Fibroblast of skin of right biceps (primary cell): ENCODE measurements at regions not wholly inside any gene's neighbourhood (a gene's known extent, or its start where the extent isn't known, plus 50 kb on each side); places are given as distances from the start of the nearest gene placed in this dataset.

Experiments used
- DNase-seq: peaks from one replicate; pipeline ENCODE4 v3.0.0-alpha.2; 2013

DNA sequence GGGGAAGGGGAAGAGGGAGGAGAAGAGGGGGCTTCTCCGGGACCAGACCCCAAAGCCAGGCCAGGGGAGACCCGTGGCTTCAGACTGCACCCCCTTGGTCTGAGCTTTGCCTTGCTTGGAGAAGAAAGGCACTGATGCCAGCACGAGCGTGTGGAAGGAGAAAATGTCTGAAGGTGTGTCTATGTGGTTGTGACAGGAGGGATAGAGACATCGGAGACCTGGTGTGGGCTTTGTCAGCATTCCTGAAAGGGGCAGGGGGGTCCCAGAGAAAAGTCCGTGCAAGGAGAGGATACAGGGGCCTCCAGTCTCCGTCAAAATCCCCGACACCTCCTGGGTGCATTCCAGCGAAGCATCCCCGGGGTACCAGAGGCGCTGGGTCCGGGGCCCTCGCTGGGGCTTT, 139.0 kb upstream of the LHX5 start:
- DNase-seq, result no peak

DNA sequence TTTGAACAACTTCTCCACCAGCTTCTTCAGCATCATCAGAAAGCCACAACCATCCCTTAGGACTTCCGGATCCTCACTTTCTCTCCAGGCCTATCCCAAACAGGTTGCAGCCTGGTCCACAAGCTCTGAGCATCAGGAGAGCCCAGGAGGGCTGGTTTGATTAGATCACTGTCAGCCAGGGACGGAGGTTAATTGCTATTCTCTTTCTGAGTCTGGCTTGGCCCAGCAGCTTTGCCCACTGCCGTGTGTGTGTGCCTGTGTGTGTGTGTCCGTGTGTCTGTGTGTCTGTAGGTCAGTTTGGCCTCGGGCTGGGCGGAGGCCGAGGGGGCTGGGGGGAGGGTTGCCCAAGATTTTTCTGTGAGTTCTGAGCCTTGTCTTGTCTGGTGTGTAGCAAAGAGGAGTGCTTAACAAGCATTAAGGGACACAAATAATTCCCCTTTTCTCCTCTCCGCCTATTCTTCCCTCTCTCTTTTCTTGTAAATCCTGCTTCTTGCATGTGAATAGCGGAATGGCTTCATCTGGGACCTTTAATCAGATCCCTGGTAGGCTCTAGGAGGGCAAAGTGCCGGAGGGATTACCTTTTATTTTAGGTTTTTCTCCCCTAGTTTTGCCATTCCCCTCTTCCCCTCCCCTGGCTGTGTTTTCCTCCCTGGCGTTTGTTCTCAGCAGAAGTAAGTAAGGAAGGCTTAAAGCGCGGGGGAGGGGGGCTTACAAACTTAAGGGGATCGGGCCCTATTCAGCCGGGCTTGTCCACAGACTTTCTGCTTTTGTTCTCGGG, 138.2 kb upstream of the LHX5 start:
- no peak for DNase-seq

DNA sequence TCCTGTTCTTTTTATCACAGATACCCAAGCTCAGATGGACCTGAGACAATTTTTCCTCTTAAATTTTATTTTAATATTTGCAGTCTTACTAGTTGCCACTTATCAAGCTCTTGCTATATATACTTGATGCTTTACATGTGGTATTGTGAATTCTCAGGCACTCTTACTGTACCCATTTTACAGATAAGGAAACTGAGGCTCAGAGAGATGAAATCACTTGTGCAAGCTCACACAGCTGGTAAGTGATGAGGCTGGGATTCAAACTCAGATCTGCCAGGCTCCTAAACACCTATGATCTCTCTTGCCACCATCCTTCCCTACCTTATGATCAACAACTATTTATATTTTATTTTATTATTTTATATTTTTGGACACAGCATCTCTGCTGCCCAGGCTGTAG, 133.0 kb upstream of the LHX5 start:
- DNase-seq, result no peak

DNA sequence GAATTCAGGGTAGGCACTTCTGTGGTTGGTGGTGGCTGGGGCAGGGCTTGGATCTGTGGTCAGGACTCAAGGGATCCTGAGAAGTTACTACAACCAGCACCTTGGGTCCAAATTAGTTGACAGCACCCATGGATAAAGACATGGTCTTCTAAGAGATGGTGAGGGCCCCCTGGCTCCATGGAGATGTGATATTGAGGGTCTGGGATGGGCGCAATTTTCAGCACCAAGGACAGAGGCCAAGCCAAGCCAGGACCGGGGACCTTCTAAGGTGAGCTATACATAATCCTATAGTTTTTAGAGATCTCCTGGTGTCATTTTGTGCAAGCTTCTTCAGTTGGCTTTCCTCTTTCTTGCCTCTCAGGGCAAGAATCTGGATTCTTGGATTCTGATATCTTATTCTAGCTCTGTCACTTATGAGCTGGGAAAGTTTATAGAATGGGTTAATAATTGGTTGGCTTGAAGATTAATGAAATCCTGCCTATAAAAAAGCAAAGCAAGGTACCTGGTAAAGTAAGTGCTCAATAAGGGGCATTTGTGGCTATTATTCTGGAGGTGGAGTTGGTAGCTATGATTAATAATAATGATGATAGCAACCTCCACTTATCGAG, 130.1 kb upstream of the LHX5 start:
- DNase-seq, result no peak

DNA sequence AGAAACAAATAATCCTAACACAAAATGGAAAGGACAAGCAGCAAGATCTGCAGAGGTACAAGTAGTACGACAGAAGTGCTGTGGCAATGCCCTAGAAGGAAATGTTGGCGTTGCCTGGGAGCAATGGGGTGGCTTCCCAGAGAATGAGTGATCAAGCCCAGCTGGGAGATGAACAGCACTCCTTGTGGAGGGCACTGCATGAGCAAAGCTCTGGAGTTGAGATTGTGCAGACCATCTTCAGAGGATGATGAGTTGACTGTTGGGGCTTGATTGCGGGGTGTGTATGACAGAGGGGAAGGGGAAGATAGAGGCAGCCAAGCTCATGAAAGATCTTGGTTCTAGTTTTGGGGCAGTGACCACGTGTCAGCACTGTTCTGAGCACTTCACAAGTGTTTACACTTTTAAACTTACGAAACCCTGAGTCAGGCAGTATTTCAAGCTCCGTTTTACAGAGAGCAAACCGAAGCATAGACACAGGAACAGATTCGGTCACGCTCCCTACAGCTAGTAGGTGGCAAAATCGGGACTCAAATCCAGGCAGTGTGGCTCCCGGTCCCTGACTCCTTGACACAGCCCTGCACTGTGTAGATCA, 127.2 kb upstream of the LHX5 start:
- DNase-seq, result no peak

DNA sequence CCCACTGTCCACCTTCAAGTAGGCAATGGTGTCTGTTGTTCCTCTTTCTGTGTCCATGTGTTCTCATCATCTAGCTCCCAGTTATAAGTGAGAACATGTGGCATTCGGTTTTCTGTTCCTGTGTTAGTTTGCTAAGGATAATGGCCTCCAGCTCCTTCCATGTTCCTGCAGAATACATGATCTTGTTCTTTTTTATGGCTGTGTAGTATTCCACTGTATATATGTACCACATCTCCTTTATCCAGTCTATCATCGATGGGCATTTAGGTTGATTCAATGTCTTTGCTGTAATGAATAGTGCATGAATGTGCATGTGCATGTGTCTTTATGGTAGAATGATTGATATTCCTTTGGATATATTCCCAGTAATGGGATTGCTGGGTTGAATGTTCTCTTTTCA, 123.3 kb upstream of the LHX5 start:
- DNase-seq, result no peak

DNA sequence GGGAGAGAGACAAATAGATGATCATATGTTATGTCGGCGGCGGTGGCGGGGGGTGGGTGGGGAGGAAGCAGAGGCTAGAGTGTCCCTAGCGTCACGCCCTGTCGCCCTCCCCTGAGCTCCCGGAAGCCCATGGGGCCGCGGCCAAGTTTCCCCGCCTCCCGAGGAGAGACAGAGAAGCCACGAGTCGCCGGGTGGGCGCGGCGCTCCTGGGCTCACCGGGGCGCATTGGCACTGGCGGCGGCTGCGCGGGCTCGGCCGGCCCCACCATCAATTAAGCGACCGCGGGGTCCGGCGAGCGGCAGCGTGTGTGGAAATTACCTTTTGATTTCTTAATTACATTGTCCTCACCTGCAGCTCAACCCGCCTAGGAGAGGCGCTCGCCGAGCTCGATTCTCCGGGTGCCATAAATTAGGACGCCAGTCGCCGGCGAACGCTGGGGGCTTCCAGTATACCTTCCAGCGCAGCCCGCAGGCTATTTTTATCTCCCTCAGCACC, 119.9 kb upstream of the LHX5 start:
- DNase-seq, result no peak

DNA sequence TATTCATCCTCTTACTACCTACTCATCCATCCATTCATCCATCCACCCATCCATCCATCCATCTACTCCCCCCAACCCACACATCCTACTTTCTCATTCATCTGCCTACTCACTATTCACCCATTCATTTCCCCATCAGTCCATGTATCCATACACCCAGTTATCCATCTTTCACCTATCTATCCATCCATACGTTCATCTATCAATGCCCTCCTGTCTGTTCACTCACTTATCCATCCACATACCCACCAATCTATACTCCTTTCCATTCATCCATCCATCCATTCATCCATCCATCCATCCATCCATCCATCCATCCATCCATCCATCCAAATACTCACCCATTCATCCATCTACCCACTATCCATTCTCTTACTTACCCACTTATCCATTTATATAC, 117.8 kb upstream of the LHX5 start:
- DNase-seq, result no peak

DNA sequence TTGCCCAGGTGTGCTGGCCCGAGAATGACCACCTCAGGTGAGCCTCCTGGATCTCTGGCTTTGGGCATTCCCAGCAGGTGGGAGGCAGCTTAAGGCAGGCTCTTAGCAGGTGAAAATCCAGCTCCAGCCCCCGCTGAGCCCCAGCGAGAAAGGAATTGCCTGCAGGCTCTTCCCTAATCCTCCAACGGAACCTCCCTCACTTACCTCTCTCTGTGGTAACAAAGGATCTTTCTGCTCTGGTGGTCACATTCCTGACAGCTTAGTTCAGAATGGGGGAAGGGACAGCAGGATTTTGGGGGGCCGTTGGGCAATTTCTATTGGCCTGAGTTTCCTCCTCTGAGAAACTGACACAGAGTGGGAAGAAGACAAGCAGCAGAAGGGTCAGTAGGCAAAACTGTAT, 116.0 kb upstream of the LHX5 start:
- DNase-seq, result no peak

DNA sequence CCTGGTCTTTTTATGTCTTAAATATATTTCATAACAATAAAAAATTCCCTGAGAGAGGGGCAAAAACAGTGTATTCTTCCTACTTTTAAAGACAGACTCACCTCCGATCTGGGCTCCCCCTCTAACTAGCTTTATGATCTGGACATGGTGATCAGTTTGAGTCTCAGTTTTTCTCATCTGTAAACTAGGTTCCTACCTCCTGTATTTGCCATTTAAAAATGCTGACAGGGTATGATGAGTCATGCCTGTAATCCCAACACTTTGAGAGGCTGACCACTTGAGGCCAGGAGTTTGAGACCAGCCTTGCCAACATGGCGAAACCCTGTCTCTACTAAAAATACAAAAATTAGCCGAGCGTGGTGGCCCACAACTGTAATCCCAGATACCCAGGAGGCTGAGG, 114.8 kb upstream of the LHX5 start:
- no peak for DNase-seq

DNA sequence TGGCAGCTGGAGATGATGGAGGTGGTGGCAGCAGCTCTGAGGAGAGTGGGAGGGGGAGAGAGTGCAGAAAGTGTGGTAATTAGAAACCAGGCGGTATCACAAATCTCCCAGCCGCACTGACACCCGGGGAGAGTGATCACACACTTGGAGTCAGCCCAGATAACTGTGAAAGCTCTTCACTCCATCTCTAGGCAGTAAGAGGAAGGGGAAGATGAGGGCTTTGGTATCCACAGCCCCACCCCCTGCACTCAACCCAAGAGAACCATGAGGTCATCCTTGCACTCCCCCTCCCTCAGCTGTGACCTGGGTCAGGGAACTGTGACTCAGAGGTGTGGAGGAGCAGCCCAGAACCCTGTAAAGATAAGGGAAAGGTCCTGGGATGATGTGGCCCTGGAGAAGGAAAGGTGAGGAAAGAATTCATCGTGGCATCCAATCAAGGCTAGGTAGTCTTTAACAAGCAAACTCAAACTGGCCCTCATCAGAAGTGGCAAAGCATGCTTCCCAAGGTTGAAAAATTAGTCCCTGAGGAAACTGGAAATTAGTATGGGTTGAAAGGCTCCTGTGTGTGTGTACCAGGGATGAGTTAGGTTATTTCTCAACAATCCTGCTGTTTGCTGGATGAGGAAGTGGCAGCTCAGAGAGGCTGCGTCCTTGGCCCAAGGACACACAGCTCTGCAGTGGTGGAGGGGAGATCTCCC, 111.0 kb upstream of the LHX5 start:
- no peak for DNase-seq

DNA sequence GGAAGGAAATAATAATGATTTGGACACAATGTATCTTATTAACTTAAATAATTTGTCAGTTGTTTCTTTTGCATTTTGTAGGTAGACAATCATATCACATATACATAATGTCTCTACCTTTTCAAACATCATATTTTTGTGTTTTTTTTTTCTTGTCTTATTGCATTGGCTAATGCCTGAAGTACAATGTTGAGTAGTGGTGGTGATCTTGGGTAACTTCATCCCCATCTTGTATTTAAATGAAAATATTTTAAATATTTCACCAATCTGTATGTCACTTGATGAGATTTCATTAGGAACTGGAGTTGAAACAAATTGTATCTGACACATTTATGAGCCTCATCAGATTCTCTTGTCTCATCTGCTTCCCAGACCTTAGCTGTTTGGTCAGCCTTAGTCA, 109.7 kb upstream of the LHX5 start:
- no peak for DNase-seq

DNA sequence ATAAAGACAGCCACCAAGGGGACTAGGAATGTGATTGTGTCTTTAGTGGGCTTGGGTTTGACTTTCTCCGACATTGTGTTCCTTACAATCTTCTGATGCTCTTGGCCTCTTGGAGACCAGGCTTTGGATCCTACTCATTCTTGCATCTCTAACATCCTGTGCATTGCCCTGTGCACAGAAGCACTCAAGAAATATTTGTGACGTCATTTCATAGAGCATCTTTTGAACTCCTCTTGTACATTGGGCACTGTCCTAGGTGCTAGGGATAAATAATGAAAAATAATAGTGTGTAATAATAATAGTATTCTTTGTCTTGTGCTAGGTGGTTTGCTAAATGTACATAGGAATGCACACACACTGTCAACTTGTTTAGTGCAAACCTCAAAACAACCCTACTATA, 108.8 kb upstream of the LHX5 start:
- DNase-seq, result no peak

DNA sequence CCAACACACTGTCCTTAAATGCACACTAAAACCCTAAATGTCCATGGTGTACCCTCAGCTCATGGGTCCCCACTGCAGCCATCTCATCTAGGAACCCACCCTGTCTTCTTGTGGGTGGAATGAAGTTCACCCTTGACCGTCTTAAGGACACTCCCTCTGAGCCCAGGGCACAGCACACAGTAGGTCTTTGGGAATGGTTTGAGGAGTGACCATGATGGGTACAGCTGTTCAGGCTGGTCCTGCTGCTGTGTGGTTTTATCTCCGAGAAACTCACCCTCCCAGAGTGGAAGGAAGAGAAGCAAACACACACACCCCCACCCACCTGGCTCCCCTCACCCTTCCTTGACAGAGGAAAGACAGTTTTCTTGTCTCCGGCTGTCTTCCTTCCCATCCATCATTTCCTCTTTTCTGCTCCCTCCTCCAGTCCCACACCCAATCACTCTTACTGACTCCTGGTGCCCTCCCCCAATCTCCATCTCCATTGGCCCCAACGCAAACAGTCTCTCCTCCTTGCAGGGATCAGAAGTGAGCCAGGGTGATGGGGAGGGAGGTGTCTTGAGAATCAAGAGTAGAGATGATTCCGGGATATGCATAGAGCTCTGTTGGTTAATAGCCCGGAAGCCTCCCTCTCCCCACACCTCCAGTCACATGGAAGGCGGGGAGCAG, 105.9 kb upstream of the LHX5 start:
- DNase-seq, result no peak

DNA sequence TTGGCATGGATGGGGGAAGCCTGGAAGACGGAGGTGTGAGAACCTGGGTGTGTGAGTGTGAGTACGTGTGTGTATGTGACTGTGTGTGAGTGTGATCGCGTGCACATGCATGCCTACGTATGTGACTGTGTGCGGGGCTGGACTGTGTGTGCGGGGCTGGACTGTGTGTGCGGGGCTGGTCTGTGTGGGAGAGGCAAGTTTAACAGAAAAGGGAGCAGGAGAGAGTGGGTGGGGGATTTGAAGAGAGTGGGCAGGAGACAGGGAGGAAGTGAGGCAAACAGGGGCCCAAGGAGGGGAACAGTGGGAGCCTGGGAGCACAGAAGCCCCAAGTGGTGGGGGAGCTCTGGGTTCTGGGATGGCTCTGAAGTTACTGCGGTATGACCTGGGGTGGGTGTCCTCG, 103.7 kb upstream of the LHX5 start:
- no peak for DNase-seq

DNA sequence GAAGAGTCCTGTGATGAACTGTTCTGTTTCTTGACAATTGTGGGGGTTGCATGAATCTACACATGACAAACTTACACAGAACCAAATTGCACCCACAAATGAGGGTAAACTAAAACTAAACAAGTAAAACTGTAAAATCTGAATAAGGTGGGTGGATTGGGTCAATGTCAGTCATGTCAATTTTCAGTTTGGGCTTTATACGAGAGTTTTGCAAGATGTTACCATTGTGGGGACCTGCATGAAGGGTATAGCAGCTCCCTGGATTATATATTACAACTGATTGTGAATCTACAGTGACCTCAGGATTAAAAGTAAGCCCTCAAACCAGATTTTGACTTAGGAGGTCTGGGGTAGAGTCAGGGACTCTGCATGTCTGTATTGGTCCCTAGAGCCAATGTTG, 101.5 kb upstream of the LHX5 start:
- DNase-seq, result no peak

DNA sequence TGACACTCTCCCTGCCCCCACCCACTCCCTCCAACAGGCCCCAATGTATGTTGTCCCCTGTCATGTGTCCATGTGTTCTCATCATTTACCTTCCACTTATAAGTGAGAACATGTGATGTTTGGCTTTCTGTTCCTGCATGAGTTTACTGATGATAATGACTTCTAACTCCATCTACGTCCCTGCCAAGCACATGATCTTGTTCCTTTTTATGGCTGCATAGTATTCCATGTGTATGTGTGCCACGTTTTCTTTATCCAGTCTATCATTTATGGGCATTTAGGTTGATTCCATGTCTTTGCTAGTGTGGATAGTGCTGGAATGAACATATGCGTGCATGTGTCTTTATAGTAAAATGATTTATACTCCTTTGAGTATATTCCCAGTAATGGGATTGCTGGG, 100.0 kb upstream of the LHX5 start:
- no peak for DNase-seq

DNA sequence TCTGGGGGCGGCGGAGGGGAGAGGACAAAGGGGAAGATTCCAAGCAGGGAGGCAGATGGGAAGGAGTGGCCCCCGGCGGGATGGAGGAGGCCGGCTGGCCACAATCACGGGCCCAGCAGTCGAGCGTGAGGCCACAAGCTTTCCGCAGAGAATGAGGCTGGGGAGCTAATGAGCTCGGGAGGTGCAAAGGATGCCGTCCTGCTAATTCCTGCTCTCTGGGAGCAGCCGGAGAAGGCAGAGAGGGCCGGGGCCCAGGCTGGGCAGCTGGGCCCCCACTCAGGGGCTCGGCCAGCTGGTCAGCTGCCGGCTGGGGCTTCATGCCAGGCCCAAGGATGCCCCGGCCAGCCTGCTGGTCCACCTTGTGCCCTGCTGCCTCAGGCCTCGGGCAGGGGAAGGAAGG, 98.1 kb upstream of the LHX5 start:
- DNase-seq, result no peak

DNA sequence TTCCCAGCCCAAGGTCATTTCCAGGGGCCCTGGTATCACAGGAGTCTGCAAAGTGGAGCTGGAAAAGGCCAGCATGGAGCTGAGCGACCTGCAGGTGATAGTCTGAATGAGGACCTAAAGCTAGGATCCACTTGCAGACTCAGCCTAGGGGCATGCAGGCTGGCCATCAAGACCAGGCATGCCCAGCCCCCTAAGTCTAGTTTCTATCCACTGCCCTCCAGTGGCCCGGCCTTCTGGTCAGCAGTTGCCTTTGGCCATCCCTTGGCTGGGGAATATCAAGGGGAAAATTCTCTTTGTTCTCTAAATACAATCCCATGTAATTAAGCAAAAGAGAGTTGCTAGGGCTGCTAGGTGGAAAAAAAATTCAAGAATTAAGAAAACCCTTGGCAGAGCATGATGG, 96.3 kb upstream of the LHX5 start:
- no peak for DNase-seq

DNA sequence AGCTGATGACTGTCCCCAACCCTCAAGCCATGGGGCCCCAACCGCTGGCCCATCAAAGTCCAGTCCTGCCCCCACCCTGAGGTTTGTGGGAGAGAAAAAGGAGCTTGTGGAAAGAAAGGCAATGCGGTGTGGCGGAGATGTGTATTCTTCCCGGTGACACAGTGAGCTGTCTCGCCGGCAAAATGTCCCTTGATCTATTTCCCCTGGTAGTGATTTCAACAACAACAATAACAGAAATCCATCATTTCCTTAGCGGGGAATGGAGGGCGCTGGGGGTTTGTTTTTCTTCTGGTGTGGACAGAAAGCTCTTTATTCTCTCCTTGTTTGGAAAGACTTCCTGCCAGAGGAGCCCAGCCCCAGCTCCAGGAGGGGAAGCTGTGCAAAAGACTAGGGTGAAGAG, 93.7 kb upstream of the LHX5 start:
- no peak for DNase-seq

DNA sequence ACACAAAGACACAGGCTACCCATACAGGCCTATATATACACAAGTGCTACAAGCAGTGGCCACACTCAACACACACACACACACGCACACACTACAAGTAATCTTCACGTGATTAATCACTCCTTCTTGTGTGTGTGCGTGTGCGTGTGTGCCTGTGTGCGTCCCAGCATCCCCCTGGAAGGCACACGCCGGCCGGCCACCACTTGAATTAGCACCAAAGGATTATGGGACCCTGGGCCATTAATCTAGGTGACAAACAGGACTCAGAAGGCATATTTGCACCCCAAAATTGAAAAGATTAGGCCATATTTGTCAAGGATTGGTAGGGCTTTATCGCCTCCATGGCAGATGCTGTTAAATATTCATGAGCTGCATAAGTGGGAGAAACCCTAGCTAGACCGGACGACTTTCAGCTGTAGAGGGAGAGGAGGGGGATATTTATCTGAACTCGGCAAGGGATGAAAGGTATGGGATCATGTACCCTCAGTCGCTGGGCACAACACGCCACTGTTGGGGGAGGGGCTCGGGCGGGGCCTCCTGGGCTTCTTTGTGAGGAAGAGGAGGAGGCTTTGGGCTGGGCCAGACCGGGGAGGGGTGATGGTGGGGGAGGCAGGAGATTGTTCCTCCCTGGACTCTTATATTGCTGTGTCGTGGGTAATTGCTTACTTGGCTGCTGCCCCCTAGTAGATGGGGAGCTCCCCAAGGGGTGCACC, 89.6 kb upstream of the LHX5 start:
- DNase-seq, result no peak

DNA sequence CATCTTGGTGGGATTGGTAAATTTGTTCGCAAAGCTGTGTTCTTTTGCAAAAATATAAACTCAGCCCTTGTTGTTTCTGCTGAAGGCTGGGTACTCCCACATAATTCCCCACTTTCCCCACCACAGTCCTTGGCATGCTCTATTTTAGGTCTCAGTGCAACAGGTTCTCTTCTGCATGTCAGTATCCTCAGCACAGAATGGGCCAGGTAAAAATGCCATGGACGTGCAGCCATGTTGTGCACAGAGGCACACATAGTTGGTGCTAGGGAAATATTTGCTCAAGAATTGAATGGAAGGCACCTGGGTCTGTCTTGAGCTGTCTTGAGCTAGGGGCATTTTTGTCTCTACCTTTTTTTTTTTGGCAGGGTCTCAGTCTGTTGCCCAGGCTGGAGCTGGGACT, 87.8 kb upstream of the LHX5 start:
- DNase-seq, result no peak

DNA sequence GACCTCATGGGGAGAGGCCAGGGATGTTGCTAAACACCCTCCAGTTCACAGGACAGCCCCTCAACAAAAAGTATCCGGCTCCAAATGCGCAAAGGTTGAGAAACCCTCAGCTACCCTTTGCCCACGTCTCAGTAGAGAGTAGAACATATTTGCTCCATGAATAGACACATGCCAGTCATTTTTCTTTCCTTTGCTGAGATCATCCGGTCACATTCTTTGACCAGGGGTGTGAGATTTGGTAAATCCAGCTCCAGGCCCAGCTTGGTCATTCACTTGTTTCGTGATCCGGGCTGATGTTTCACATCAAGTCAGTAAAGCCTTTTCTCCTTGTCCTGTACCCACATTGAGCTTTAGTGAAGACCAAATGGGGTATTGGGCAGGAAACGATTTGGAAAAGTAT, 83.6 kb upstream of the LHX5 start:
- peak; percentile 2 for DNase-seq
